K562 (cell line): ENCODE measurements at regions not wholly inside any gene's neighbourhood (a gene's known extent, or its start where the extent isn't known, plus 50 kb on each side); places are given as distances from the start of the nearest gene placed in this dataset.

ENCODE experiments used
- ATAC-seq: fragments of 200-7000 bp; cut with Tn5 transposase; 3 replicates; pipeline ENCODE4 v1.9.1; 2020; ENCODE audit warnings: moderate library complexity
- BruUV-seq: library from RNA; stranded (reverse); fragments of 400-500 nt; replicated peaks from 2 replicates; lab custom pipeline; 2021; lab: Mats Ljungman, UMichigan
- CTCF ChIA-PET: fragments of 300-600 bp; formaldehyde crosslinking; extraction: SDS; loops from one replicate; lab custom pipeline; 2021; ENCODE audit warnings: low intra/inter-chr PET ratio; lab: Yijun Ruan, JAX
- POLR2A ChIA-PET: fragments of 300-600, 350-650 bp; sonication (Branson Sonifier 250); formaldehyde crosslinking; extraction: SDS; loops from one replicate; lab custom pipeline; 2021; ENCODE audit warnings: antibody characterized with exemption, inconsistent platforms; lab: Yijun Ruan, JAX
- DNase-seq, 4 experiments: peaks; one replicate each; pipeline versions ENCODE4 v3.0.0 to v3.0.0-alpha.2; 2011 to 2018; ENCODE audit warnings: low spot score in 3 of 4, mixed read lengths in 3 of 4; ENCODE audit errors: extremely low read depth in 1 of 4
- FAIRE-seq: peaks from 2 replicates; lab custom pipeline; 2011; peaks lifted over from hg19 to GRCh38; lab: Jason Lieb, UNC
- H2AFZ ChIP-seq: 2 replicates; pipeline ENCODE4 v1.6.0; 2011; ENCODE audit warnings: low read depth, low read length, control low read depth, inconsistent platforms
- H3K27ac ChIP-seq: fragments of 200-600 bp; 3 replicates; pipeline ENCODE4 v1.8.0; 2011; ENCODE audit warnings: low read depth, mild to moderate bottlenecking, control low read depth, inconsistent platforms, low read length, moderate library complexity, mixed read lengths; ENCODE audit errors: extremely low read depth
- H3K27me3 ChIP-seq, 2 experiments: fragments of 300-600 bp in 1 of 2; 2 replicates in 1 of 2; 3 replicates in 1 of 2; pipeline versions ENCODE4 v1.6.0 to v1.8.0; 2011; ENCODE audit warnings: inconsistent platforms in 2 of 2, low read length in 2 of 2, mild to moderate bottlenecking in 1 of 2, mixed read lengths in 1 of 2, moderate library complexity in 1 of 2; ENCODE audit not compliant: control insufficient read depth in 2 of 2, insufficient read depth in 2 of 2
- H3K36me3 ChIP-seq: fragments of 300-600 bp; 3 replicates; pipeline ENCODE4 v1.8.0; 2011; ENCODE audit warnings: mild to moderate bottlenecking, low read length, inconsistent platforms; ENCODE audit not compliant: control insufficient read depth, insufficient read depth
- H3K4me1 ChIP-seq, 2 experiments: fragments of 200-600 bp in 1 of 2; replicated peaks in 1 of 2; 2 replicates in 1 of 2; 3 replicates in 1 of 2; pipeline versions ENCODE4 v1.5.1 to v1.8.0; 2011; ENCODE audit warnings: inconsistent platforms in 2 of 2, low read length in 2 of 2, mild to moderate bottlenecking in 1 of 2, mixed read lengths in 1 of 2, moderate library complexity in 1 of 2; ENCODE audit not compliant: control insufficient read depth in 2 of 2, insufficient read depth in 2 of 2
- H3K4me2 ChIP-seq: 2 replicates; pipeline ENCODE4 v1.6.1; 2011; ENCODE audit warnings: low read length, control low read depth, inconsistent platforms, mixed read lengths; ENCODE audit not compliant: insufficient read depth
- H3K4me3 ChIP-seq: fragments of 200-600 bp; sonication (generic), shearing (Covaris generic); 2 replicates; pipeline ENCODE4 v1.5.1; 2016; ENCODE audit warnings: control low read depth, inconsistent platforms
- H3K79me2 ChIP-seq: fragments of 200-600 bp; 3 replicates; pipeline ENCODE4 v1.8.0; 2011; ENCODE audit warnings: low read length, inconsistent platforms; ENCODE audit not compliant: control insufficient read depth, insufficient read depth
- H3K9ac ChIP-seq, 2 experiments: 2 replicates each; pipeline versions ENCODE4 v1.6.0 to v1.6.1; 2011; ENCODE audit warnings: low read depth in 2 of 2, low read length in 2 of 2, control low read depth in 1 of 2, inconsistent platforms in 1 of 2, mild to moderate bottlenecking in 1 of 2, mixed read lengths in 1 of 2; ENCODE audit not compliant: insufficient read depth in 1 of 2
- H3K9me1 ChIP-seq: one replicate; pipeline ENCODE4 v1.6.0; 2011; ENCODE audit warnings: inconsistent platforms, mild to moderate bottlenecking, low read length, moderate library complexity; ENCODE audit not compliant: control insufficient read depth, insufficient read depth
- H3K9me3 ChIP-seq: replicated peaks from 2 replicates; pipeline ENCODE4 v1.5.1; 2011; ENCODE audit warnings: low read depth, low read length, inconsistent platforms; ENCODE audit not compliant: control insufficient read depth, insufficient read depth
- H4K20me1 ChIP-seq: replicated peaks from 2 replicates; pipeline ENCODE4 v1.6.1; 2011; ENCODE audit warnings: low read length, inconsistent platforms, mixed read lengths; ENCODE audit not compliant: control insufficient read depth, insufficient read depth
- C11orf30 ChIP-seq: fragments of 450-650 bp; IDR thresholded peaks from 2 replicates; pipeline ENCODE4 v1.6.1; 2016; ENCODE audit warnings: low read depth, mild to moderate bottlenecking
- CBFA2T2 ChIP-seq: fragments of 450-650 bp; conservative IDR thresholded peaks from 2 replicates; pipeline ENCODE4 v1.6.1; 2017; ENCODE audit warnings: mild to moderate bottlenecking
- CBX2 ChIP-seq: fragments of 200-600 bp; sonication (generic); IDR thresholded peaks from one replicate; pipeline ENCODE4 v1.6.1; 2012; ENCODE audit warnings: mild to moderate bottlenecking, low read length, inconsistent platforms; ENCODE audit not compliant: insufficient read depth, poor library complexity, severe bottlenecking
- ELK1 ChIP-seq: sonication (generic); formaldehyde crosslinking; IDR thresholded peaks from 2 replicates; pipeline ENCODE4 v1.8.1; 2022; ENCODE audit warnings: missing genetic modification reagents
- EP300 ChIP-seq: IDR thresholded peaks from 2 replicates; pipeline ENCODE4 v1.6.1; 2012; ENCODE audit warnings: low read length, improper control_type of control experiment
- FOXJ3 ChIP-seq: sonication (generic); formaldehyde crosslinking; IDR thresholded peaks from 2 replicates; pipeline ENCODE4 v1.4.0; 2020; ENCODE audit warnings: mild to moderate bottlenecking, missing genetic modification reagents
- HDAC1 ChIP-seq, 2 experiments: fragments of 450-650 bp; IDR thresholded peaks; 2 replicates each; pipeline ENCODE4 v1.6.1; 2016 to 2017; ENCODE audit warnings: inconsistent platforms in 1 of 2, mild to moderate bottlenecking in 1 of 2, moderate library complexity in 1 of 2
- NCOA1 ChIP-seq: fragments of 450-650 bp; IDR thresholded peaks from 2 replicates; pipeline ENCODE4 v1.6.1; 2016; ENCODE audit warnings: low read depth
- SRSF3 ChIP-seq: fragments of 200-400 bp; formaldehyde crosslinking; IDR thresholded peaks from 2 replicates; pipeline ENCODE4 v1.6.1; 2016; ENCODE audit warnings: mild to moderate bottlenecking, low read length, moderate library complexity; ENCODE audit not compliant: insufficient read depth
- WGBS: fragments of 100-300 bp; shearing (Covaris generic); methylation state at CpG from one replicate; pipeline ENCODE4 v1.1.6; 2016; ENCODE audit warnings: low coverage, mixed read lengths; ENCODE audit not compliant: insufficient coverage; ENCODE audit errors: missing lambda C conversion rate; 5-methylcytosine and 5-hydroxymethylcytosine counted together
- in situ Hi-C: fragments of 300-500 bp; cut with MboI; formaldehyde crosslinking; loops from 4 replicates; pipeline ENCODE4 v1.15.0; 2018; ENCODE audit warnings: inconsistent platforms, mixed read lengths
- intact Hi-C: fragments of 100-400 bp; cut with micrococcal nuclease; formaldehyde crosslinking; loops from 2 replicates; pipeline ENCODE4 v1.14.2; 2022

- no peak for ATAC-seq
- no peaks in the 10 kb centered on the region for H4K20me1 ChIP-seq
- intact Hi-C loops, result no loop called here
- H3K4me1 ChIP-seq, result no peaks in the 10 kb centered on the region
- no peaks in the 10 kb centered on the region for H3K36me3 ChIP-seq
- DNase-seq, result no peak
- no peak overlapping the region for H3K4me2 ChIP-seq
- no peak overlapping the region for H3K9ac ChIP-seq
- TF ChIP-seq CBFA2T2, result no peak
- TF ChIP-seq NCOA1, result no peak
- no peak for TF ChIP-seq C11orf30
- no peak for TF ChIP-seq CBX2
- no peak for TF ChIP-seq HDAC1 (IDR thresholded peaks at IDR 0.05)
- TF ChIP-seq SRSF3, result no peak
- TF ChIP-seq ELK1 (CRISPR knock-in tag), result no peak
- TF ChIP-seq FOXJ3 (CRISPR knock-in tag), result no peak
- no peak for TF ChIP-seq EP300
- no peak overlapping the region for H3K27ac ChIP-seq
- ChIA-PET CTCF (no interaction called here), POLR2A (no interaction called here)
- H3K4me3 ChIP-seq, result no peak overlapping the region
- no TSS peak for BruUV-seq
- no peak for FAIRE-seq
- H3K9me3 ChIP-seq, result peaks cover 2% of the 10 kb centered on the region
- H2AFZ ChIP-seq, result no peak overlapping the region
- WGBS, result 0% methylated on average over 4 of the region's 5 CpGs
- in situ Hi-C loops, result no loop called here
- H3K79me2 ChIP-seq, result no peaks in the 10 kb centered on the region
- H3K27me3 ChIP-seq, result no peaks in the 10 kb centered on the region
- no peaks in the 10 kb centered on the region for H3K9me1 ChIP-seq
These were observed 194.4 kb upstream of the PCDH7 start for GRCh38 chr4:30525662-30526315.
